ENCODE measurements at regions not wholly inside any gene's neighbourhood (a gene's known extent, or its start where the extent isn't known, plus 50 kb on each side); places are given as distances from the start of the nearest gene placed in this dataset.
A peak's percentile ranks its signal among the peaks of the same experiment; 100 is the strongest.

- Histone ChIP-seq H3K27ac (ENCODE audit: low read depth, low read length) (no peak overlapping the region), H3K27me3 (ENCODE audit: insufficient read depth, low read length) (no peaks in the 10 kb centered on the region), H3K4me2 (ENCODE audit: low read length) (no peak overlapping the region), H3K9me3 (ENCODE audit: insufficient read depth, low read depth, low read length) (no peaks in the 10 kb centered on the region), H4K20me1 (ENCODE audit: insufficient read depth, low read length) (no peaks in the 10 kb centered on the region), H3K4me3 (ENCODE audit: insufficient read depth, low read depth, low read length) (no peak overlapping the region), H3K36me3 (ENCODE audit: insufficient read depth, low read length) (no peaks in the 10 kb centered on the region), H3K9ac (ENCODE audit: low read length) (no peak overlapping the region), H2AFZ (ENCODE audit: low read depth, low read length) (no peak overlapping the region), H3K4me1 (ENCODE audit: insufficient read depth, low read length) (no peaks in the 10 kb centered on the region), H3K79me2 (ENCODE audit: insufficient read depth, low read length) (no peaks in the 10 kb centered on the region)
- Mint-ChIP-seq H3K4me1 (ENCODE audit: low read depth, unreplicated experiment) (no peaks in the 10 kb centered on the region), H3K36me3 (ENCODE audit: low read depth, unreplicated experiment) (no peaks in the 10 kb centered on the region), H3K27ac (ENCODE audit: unreplicated experiment) (no peak overlapping the region), H3K4me3 (ENCODE audit: unreplicated experiment) (no peak overlapping the region), H3K27me3 (ENCODE audit: low read depth, unreplicated experiment) (no peaks in the 10 kb centered on the region), H3K9me3 (ENCODE audit: unreplicated experiment) (no peaks in the 10 kb centered on the region)
- no peak for FAIRE-seq
- TF ChIP-seq EZH2 (IDR thresholded peaks at IDR 0.05; ENCODE audit: insufficient read depth, low read length) (no peak), CTCF (IDR thresholded peaks at IDR 0.05; ENCODE audit: insufficient read depth, low read depth, low read length) (no peak)
- no peak for DNase-seq (ENCODE audit: low read depth)
Measured at GRCh38 chr3:168405288-168405687, 309.6 kb upstream of the GOLIM4 start.

GRCh38 chr3:168398371-168399025 is 302.8 kb upstream of the GOLIM4 start:
- FAIRE-seq: no peak
- H3K27ac ChIP-seq (ENCODE audit: low read depth, low read length): no peak overlapping the region
- H3K4me2 ChIP-seq (ENCODE audit: low read length): no peak overlapping the region
- H3K36me3 ChIP-seq (ENCODE audit: insufficient read depth, low read length): no peaks in the 10 kb centered on the region
- Mint-ChIP-seq H3K27me3 (ENCODE audit: low read depth, unreplicated experiment) (no peaks in the 10 kb centered on the region), H3K4me1 (ENCODE audit: low read depth, unreplicated experiment) (no peaks in the 10 kb centered on the region), H3K36me3 (ENCODE audit: low read depth, unreplicated experiment) (no peaks in the 10 kb centered on the region), H3K4me3 (ENCODE audit: unreplicated experiment) (no peak overlapping the region), H3K27ac (ENCODE audit: unreplicated experiment) (no peak overlapping the region), H3K9me3 (ENCODE audit: unreplicated experiment) (no peaks in the 10 kb centered on the region)
- no peaks in the 10 kb centered on the region for H3K27me3 ChIP-seq (ENCODE audit: insufficient read depth, low read length)
- no peaks in the 10 kb centered on the region for H4K20me1 ChIP-seq (ENCODE audit: insufficient read depth, low read length)
- H3K79me2 ChIP-seq (ENCODE audit: insufficient read depth, low read length): no peaks in the 10 kb centered on the region
- DNase-seq (ENCODE audit: low read depth): peak; percentile 73
- H2AFZ ChIP-seq (ENCODE audit: low read depth, low read length): no peak overlapping the region
- no peak overlapping the region for H3K9ac ChIP-seq (ENCODE audit: low read length)
- H3K4me3 ChIP-seq (ENCODE audit: insufficient read depth, low read depth, low read length): no peak overlapping the region
- no peaks in the 10 kb centered on the region for H3K9me3 ChIP-seq (ENCODE audit: insufficient read depth, low read depth, low read length)
- no peaks in the 10 kb centered on the region for H3K4me1 ChIP-seq (ENCODE audit: insufficient read depth, low read length)
- TF ChIP-seq EZH2 (IDR thresholded peaks at IDR 0.05; ENCODE audit: insufficient read depth, low read length): no peak
- TF ChIP-seq CTCF (IDR thresholded peaks at IDR 0.05; ENCODE audit: insufficient read depth, low read depth, low read length): no peak

GRCh38 chr3:168396861-168397260 is 301.1 kb upstream of the GOLIM4 start:
- Histone ChIP-seq H3K27ac (ENCODE audit: low read depth, low read length) (no peak overlapping the region), H3K79me2 (ENCODE audit: insufficient read depth, low read length) (no peaks in the 10 kb centered on the region), H3K9me3 (ENCODE audit: insufficient read depth, low read depth, low read length) (no peaks in the 10 kb centered on the region), H3K4me1 (ENCODE audit: insufficient read depth, low read length) (no peaks in the 10 kb centered on the region), H3K27me3 (ENCODE audit: insufficient read depth, low read length) (no peaks in the 10 kb centered on the region), H3K4me2 (ENCODE audit: low read length) (no peak overlapping the region), H4K20me1 (ENCODE audit: insufficient read depth, low read length) (no peaks in the 10 kb centered on the region), H3K4me3 (ENCODE audit: insufficient read depth, low read depth, low read length) (no peak overlapping the region), H2AFZ (ENCODE audit: low read depth, low read length) (no peak overlapping the region), H3K36me3 (ENCODE audit: insufficient read depth, low read length) (no peaks in the 10 kb centered on the region), H3K9ac (ENCODE audit: low read length) (no peak overlapping the region)
- no peaks in the 10 kb centered on the region for H3K27me3 Mint-ChIP-seq (ENCODE audit: low read depth, unreplicated experiment)
- H3K27ac Mint-ChIP-seq (ENCODE audit: unreplicated experiment): no peak overlapping the region
- no peaks in the 10 kb centered on the region for H3K9me3 Mint-ChIP-seq (ENCODE audit: unreplicated experiment)
- no peak overlapping the region for H3K4me3 Mint-ChIP-seq (ENCODE audit: unreplicated experiment)
- no peak for FAIRE-seq
- TF ChIP-seq EZH2 (IDR thresholded peaks at IDR 0.05; ENCODE audit: insufficient read depth, low read length) (no peak), CTCF (IDR thresholded peaks at IDR 0.05; ENCODE audit: insufficient read depth, low read depth, low read length) (no peak)
- no peaks in the 10 kb centered on the region for H3K4me1 Mint-ChIP-seq (ENCODE audit: low read depth, unreplicated experiment)
- H3K36me3 Mint-ChIP-seq (ENCODE audit: low read depth, unreplicated experiment): no peaks in the 10 kb centered on the region
- DNase-seq (ENCODE audit: low read depth): peak; percentile 29
